H9 (cell line): ENCODE measurements at regions not wholly inside any gene's neighbourhood (a gene's known extent, or its start where the extent isn't known, plus 50 kb on each side); places are given as distances from the start of the nearest gene placed in this dataset.

ENCODE experiments used
- DNase-seq: peaks from one replicate; pipeline ENCODE4 v3.0.0-alpha.2; 2017
- H2AFZ ChIP-seq: one replicate; pipeline ENCODE4 v1.6.1; 2013; ENCODE audit warnings: mild to moderate bottlenecking, low read length, control low read depth, moderate library complexity
- H2AK5ac ChIP-seq: 2 replicates; pipeline ENCODE4 v1.6.1; 2013; ENCODE audit warnings: low read length, control low read depth, mixed read lengths; ENCODE audit not compliant: insufficient read length
- H2BK120ac ChIP-seq: one replicate; pipeline ENCODE4 v1.6.1; 2013; ENCODE audit warnings: low read depth, mild to moderate bottlenecking, low read length, control low read depth, inconsistent platforms; ENCODE audit not compliant: poor library complexity, severe bottlenecking
- H2BK12ac ChIP-seq: 2 replicates; pipeline ENCODE4 v1.6.1; 2013; ENCODE audit warnings: low read length, control low read depth, mixed read lengths, low read depth; ENCODE audit not compliant: insufficient read length
- H2BK15ac ChIP-seq: 2 replicates; pipeline ENCODE4 v1.6.1; 2013; ENCODE audit warnings: low read depth, low read length, control low read depth
- H2BK20ac ChIP-seq: one replicate; pipeline ENCODE4 v1.6.1; 2013; ENCODE audit warnings: low read depth, mild to moderate bottlenecking, low read length, control low read depth, inconsistent platforms; ENCODE audit not compliant: poor library complexity, severe bottlenecking
- H2BK5ac ChIP-seq: 2 replicates; pipeline ENCODE4 v1.6.1; 2013; ENCODE audit warnings: low read length, control low read depth, mixed read lengths; ENCODE audit not compliant: insufficient read length
- H3K14ac ChIP-seq: 2 replicates; pipeline ENCODE4 v1.6.1; 2013; ENCODE audit warnings: low read length, control low read depth; ENCODE audit not compliant: insufficient read depth
- H3K18ac ChIP-seq: 2 replicates; pipeline ENCODE4 v1.6.1; 2013; ENCODE audit warnings: low read depth, mild to moderate bottlenecking, mixed read lengths, low read length, control low read depth; ENCODE audit not compliant: insufficient read length
- H3K23ac ChIP-seq: 2 replicates; pipeline ENCODE4 v1.6.1; 2013; ENCODE audit warnings: low read length, control low read depth, mixed read lengths, low read depth; ENCODE audit not compliant: insufficient read length
- H3K23me2 ChIP-seq: 2 replicates; pipeline ENCODE4 v1.6.1; 2013; ENCODE audit warnings: low read depth, mild to moderate bottlenecking, mixed read lengths, low read length, control low read depth; ENCODE audit not compliant: insufficient read length, poor library complexity, severe bottlenecking
- H3K27ac ChIP-seq: 2 replicates; pipeline ENCODE4 v1.5.1; 2013; ENCODE audit warnings: low read length, control low read depth, mixed read lengths, low read depth; ENCODE audit not compliant: insufficient read length
- H3K27me3 ChIP-seq: 2 replicates; pipeline ENCODE4 v1.6.1; 2013; ENCODE audit warnings: low read length, control low read depth, inconsistent platforms; ENCODE audit not compliant: insufficient read depth
- H3K4ac ChIP-seq: 2 replicates; pipeline ENCODE4 v1.6.1; 2013; ENCODE audit warnings: low read depth, mild to moderate bottlenecking, control low read depth, inconsistent platforms, low read length, moderate library complexity
- H3K4me1 ChIP-seq: 2 replicates; pipeline ENCODE4 v1.6.1; 2013; ENCODE audit warnings: low read length, control low read depth, inconsistent platforms; ENCODE audit not compliant: insufficient read depth
- H3K4me2 ChIP-seq: 2 replicates; pipeline ENCODE4 v1.6.1; 2013; ENCODE audit warnings: low read length, control low read depth, mixed read lengths; ENCODE audit not compliant: insufficient read length, insufficient read depth
- H3K56ac ChIP-seq: 2 replicates; pipeline ENCODE4 v1.6.1; 2013; ENCODE audit warnings: low read depth, mild to moderate bottlenecking, mixed read lengths, low read length, control low read depth; ENCODE audit not compliant: insufficient read length
- H3K79me1 ChIP-seq: 2 replicates; pipeline ENCODE4 v1.6.1; 2013; ENCODE audit warnings: low read depth, mild to moderate bottlenecking, moderate library complexity, low read length, control low read depth, inconsistent platforms; ENCODE audit not compliant: insufficient read depth, poor library complexity, severe bottlenecking
- H3K79me2 ChIP-seq: 2 replicates; pipeline ENCODE4 v1.6.1; 2013; ENCODE audit warnings: low read length, control low read depth, inconsistent platforms; ENCODE audit not compliant: insufficient read depth
- H3K9ac ChIP-seq: 2 replicates; pipeline ENCODE4 v1.6.1; 2013; ENCODE audit warnings: low read length, control low read depth, mixed read lengths; ENCODE audit not compliant: insufficient read length; ENCODE audit errors: extremely low read depth
- H3K9me3 ChIP-seq: one replicate; pipeline ENCODE4 v1.6.1; 2013; ENCODE audit warnings: low read depth, low read length, inconsistent platforms; ENCODE audit not compliant: control insufficient read depth
- H3T11ph ChIP-seq: one replicate; pipeline ENCODE4 v1.6.1; 2013; ENCODE audit warnings: mild to moderate bottlenecking, low read length, control low read depth, inconsistent platforms
- H4K20me1 ChIP-seq: one replicate; pipeline ENCODE4 v1.6.1; 2013; ENCODE audit not compliant: control insufficient read depth, insufficient read length, insufficient read depth
- H4K5ac ChIP-seq: 2 replicates; pipeline ENCODE4 v1.6.1; 2013; ENCODE audit warnings: low read depth, mild to moderate bottlenecking, mixed read lengths, low read length, control low read depth; ENCODE audit not compliant: insufficient read length
- H4K8ac ChIP-seq: replicated peaks from 2 replicates; pipeline ENCODE4 v1.6.1; 2013; ENCODE audit warnings: low read length, control low read depth, mixed read lengths, low read depth; ENCODE audit not compliant: insufficient read length
- H4K91ac ChIP-seq: 2 replicates; pipeline ENCODE4 v1.6.1; 2013; ENCODE audit warnings: low read depth, mild to moderate bottlenecking, moderate library complexity, mixed read lengths, low read length, control low read depth; ENCODE audit not compliant: insufficient read length
- H3K27ac Mint-ChIP-seq, 3 experiments: 2 replicates in 2 of 3; 3 replicates in 1 of 3; pipeline ENCODE4 v1.8.0; 2020 to 2021; ENCODE audit warnings: mixed read lengths in 3 of 3, mild to moderate bottlenecking in 1 of 3, moderate library complexity in 1 of 3
- H3K27me3 Mint-ChIP-seq: 2 replicates; pipeline ENCODE4 v1.8.0; 2021; ENCODE audit warnings: low read depth, mild to moderate bottlenecking, moderate library complexity, mixed read lengths
- H3K36me3 Mint-ChIP-seq, 3 experiments: 2 replicates in 2 of 3; 3 replicates in 1 of 3; pipeline ENCODE4 v1.8.0; 2020 to 2021; ENCODE audit warnings: low read depth in 3 of 3, mixed read lengths in 3 of 3; ENCODE audit not compliant: insufficient read depth in 1 of 3
- H3K4me1 Mint-ChIP-seq, 2 experiments: 2 replicates each; pipeline ENCODE4 v1.8.0; 2020; ENCODE audit warnings: mixed read lengths in 2 of 2
- H3K4me3 Mint-ChIP-seq, 2 experiments: 2 replicates in 1 of 2; 3 replicates in 1 of 2; pipeline ENCODE4 v1.8.0; 2020 to 2021; ENCODE audit warnings: mild to moderate bottlenecking in 2 of 2, mixed read lengths in 2 of 2, moderate library complexity in 1 of 2
- H3K9me3 Mint-ChIP-seq, 2 experiments: 2 replicates in 1 of 2; 3 replicates in 1 of 2; pipeline ENCODE4 v1.8.0; 2020; ENCODE audit warnings: mild to moderate bottlenecking in 2 of 2, mixed read lengths in 2 of 2, moderate library complexity in 1 of 2
- CTCF ChIP-seq: fragments of 200-600 bp; sonication (generic); conservative IDR thresholded peaks from 3 replicates; pipeline ENCODE4 v1.8.0; 2021; ENCODE audit warnings: antibody characterized with exemption, mild to moderate bottlenecking
- WGBS: extraction: QIAGEN DNeasy Blood & Tissue Kit; methylation state at CpG from one replicate; pipeline ENCODE4 v1.1.7; 2013; ENCODE audit warnings: missing lambda C conversion rate, low lambda C conversion rate, mixed read lengths; ENCODE audit not compliant: insufficient read length; ENCODE audit errors: extremely low coverage; 5-methylcytosine and 5-hydroxymethylcytosine counted together

- DNase-seq, result no peak
- Histone ChIP-seq H3K27ac (no peak overlapping the region), H2BK120ac (no peak overlapping the region), H3K14ac (no peak overlapping the region), H3K4ac (no peak overlapping the region), H3K18ac (no peak overlapping the region), H2BK5ac (no peak overlapping the region), H2BK12ac (no peak overlapping the region), H3K4me1 (no peaks in the 10 kb centered on the region), H3K79me2 (no peaks in the 10 kb centered on the region), H2AK5ac (no peak overlapping the region), H4K20me1 (no peaks in the 10 kb centered on the region), H3K23ac (no peak overlapping the region), H3K56ac (no peak overlapping the region), H3K27me3 (no peaks in the 10 kb centered on the region), H2AFZ (no peak overlapping the region), H3K79me1 (no peaks in the 10 kb centered on the region), H3K23me2 (no peaks in the 10 kb centered on the region), H4K5ac (no peak overlapping the region), H2BK20ac (no peak overlapping the region), H3T11ph (no peak overlapping the region), H3K9me3 (no peaks in the 10 kb centered on the region), H2BK15ac (no peak overlapping the region), H3K4me2 (no peak overlapping the region), H4K8ac (no peak overlapping the region), H3K9ac (no peak overlapping the region), H4K91ac (no peak overlapping the region)
- Mint-ChIP-seq H3K4me3 (no peak overlapping the region), H3K9me3 (no peaks in the 10 kb centered on the region), H3K36me3 (no peaks in the 10 kb centered on the region), H3K27me3 (no peaks in the 10 kb centered on the region), H3K27ac (no peak overlapping the region), H3K4me1 (peaks cover 16 to 25% of the 10 kb centered on the region in 2 experiments)
- TF ChIP-seq CTCF, result no peak
- WGBS, result no CpG with 5 or more reads among the region's 4 CpGs
Measured at GRCh38 chr4:82069883-82070638, 303.7 kb downstream of the HNRNPD start.
